Tibial artery (tissue), 4 donors: ENCODE measurements at regions not wholly inside any gene's neighbourhood (a gene's known extent, or its start where the extent isn't known, plus 50 kb on each side); places are given as distances from the start of the nearest gene placed in this dataset.

ENCODE experiments used
- DNase-seq, 2 donors: peaks; one replicate each; pipeline ENCODE4 v3.0.0-alpha.2; 2019
- H3K27ac ChIP-seq, 2 donors: fragments of 200-600 bp; sonication (generic) in 1 of 2; 1 replicate in 1 of 2; 2 replicates in 1 of 2; pipeline ENCODE4 v1.5.1; 2018 to 2019; ENCODE audit warnings: mild to moderate bottlenecking in 1 of 2
- H3K27me3 ChIP-seq, 2 donors: fragments of 200-600 bp; sonication (generic) in 1 of 2; one replicate each; pipeline versions ENCODE4 v1.5.1 to v1.6.0; 2016 to 2019
- H3K36me3 ChIP-seq, 3 donors: fragments of 200-600 bp; sonication (generic) in 2 of 3; one replicate each; pipeline ENCODE4 v1.5.1; 2016 to 2019; ENCODE audit warnings: mild to moderate bottlenecking in 2 of 3
- H3K4me1 ChIP-seq, 4 donors: fragments of 200-600 bp; sonication (generic) in 2 of 4; 1 replicate in 3 of 4; 2 replicates in 1 of 4; pipeline ENCODE4 v1.5.1; 2016 to 2019
- H3K4me3 ChIP-seq, 2 donors: fragments of 200-600 bp; sonication (generic) in 1 of 2; 1 replicate in 1 of 2; 2 replicates in 1 of 2; pipeline ENCODE4 v1.5.1; 2018 to 2019; ENCODE audit warnings: mild to moderate bottlenecking in 2 of 2
- H3K9me3 ChIP-seq, 3 donors: fragments of 200-600 bp; sonication (generic) in 1 of 3; one replicate each; pipeline ENCODE4 v1.5.1; 2016 to 2019
- intact Hi-C: fragments of 100-400 bp; cut with DNase I; formaldehyde crosslinking; loops from one replicate; pipeline ENCODE4 v1.15.0; 2023; ENCODE audit warnings: low total_unique reads
- TF ChIP-seq, protein P1 (sequence below), 2 experiments: fragments of 200-600 bp in 1 of 2; fragments of 450-650 bp in 1 of 2; IDR thresholded peaks; one replicate each; pipeline ENCODE4 v1.5.1; 2017 to 2019; ENCODE audit warnings: antibody characterized with exemption in 2 of 2, mild to moderate bottlenecking in 1 of 2, moderate library complexity in 1 of 2

DNA sequence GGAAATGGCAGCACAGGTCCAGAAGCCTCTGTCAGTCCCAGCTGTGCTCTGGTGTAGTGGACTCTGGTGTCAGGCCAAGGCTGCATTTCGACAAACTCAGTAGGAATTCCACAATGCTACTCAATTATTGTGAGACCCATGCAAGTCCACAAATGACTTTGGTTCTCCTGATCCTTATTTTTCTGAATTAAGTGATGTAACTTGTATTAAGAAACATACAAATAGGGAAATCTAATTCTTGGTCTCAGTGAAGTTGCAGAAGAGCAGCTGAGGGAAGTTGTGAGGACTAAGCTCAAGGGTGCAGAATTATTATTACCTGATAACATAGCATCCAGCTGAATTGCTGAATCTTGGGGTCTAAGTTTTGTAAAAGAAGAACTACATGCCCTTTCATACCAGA, 116.8 kb downstream of the MAFB start:
- H3K27ac ChIP-seq = no peak overlapping the region
- no peaks in the 10 kb centered on the region for H3K4me1 ChIP-seq
- no peaks in the 10 kb centered on the region for H3K9me3 ChIP-seq
- no peaks in the 10 kb centered on the region for H3K36me3 ChIP-seq
- DNase-seq = no peak
- H3K4me3 ChIP-seq = no peak overlapping the region
- intact Hi-C loops = no loop called here
- TF ChIP-seq, protein P1, sequence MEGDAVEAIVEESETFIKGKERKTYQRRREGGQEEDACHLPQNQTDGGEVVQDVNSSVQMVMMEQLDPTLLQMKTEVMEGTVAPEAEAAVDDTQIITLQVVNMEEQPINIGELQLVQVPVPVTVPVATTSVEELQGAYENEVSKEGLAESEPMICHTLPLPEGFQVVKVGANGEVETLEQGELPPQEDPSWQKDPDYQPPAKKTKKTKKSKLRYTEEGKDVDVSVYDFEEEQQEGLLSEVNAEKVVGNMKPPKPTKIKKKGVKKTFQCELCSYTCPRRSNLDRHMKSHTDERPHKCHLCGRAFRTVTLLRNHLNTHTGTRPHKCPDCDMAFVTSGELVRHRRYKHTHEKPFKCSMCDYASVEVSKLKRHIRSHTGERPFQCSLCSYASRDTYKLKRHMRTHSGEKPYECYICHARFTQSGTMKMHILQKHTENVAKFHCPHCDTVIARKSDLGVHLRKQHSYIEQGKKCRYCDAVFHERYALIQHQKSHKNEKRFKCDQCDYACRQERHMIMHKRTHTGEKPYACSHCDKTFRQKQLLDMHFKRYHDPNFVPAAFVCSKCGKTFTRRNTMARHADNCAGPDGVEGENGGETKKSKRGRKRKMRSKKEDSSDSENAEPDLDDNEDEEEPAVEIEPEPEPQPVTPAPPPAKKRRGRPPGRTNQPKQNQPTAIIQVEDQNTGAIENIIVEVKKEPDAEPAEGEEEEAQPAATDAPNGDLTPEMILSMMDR (IDR thresholded peaks at IDR 0.05) = no peak
- H3K27me3 ChIP-seq = no peaks in the 10 kb centered on the region

DNA sequence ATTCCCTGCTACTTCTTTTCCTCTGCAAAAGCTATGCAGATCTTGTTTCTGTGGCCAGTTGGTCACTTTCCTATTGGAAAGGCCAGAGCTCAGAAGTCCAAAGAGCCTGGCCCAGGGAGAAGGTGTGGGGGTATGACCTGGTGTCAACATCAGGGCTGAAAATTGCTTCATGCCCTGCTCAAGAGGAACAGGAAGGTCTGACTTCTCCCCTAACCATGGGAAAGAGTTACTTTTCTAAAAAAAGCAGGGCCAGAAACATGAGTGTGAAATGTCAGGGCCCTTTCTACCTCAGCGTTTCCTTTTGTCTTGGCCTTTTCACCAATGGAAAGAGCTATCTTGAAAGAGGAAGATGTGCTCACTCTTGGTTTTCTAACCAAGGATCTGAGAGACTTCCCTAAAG, 117.4 kb downstream of the MAFB start:
- intact Hi-C loops = no loop called here
- Histone ChIP-seq H3K4me3 (no peak overlapping the region), H3K27ac (no peak overlapping the region), H3K27me3 (no peaks in the 10 kb centered on the region), H3K9me3 (no peaks in the 10 kb centered on the region), H3K36me3 (no peaks in the 10 kb centered on the region), H3K4me1 (no peaks in the 10 kb centered on the region)
- peak in 1 of 2 donors; percentile 32 for DNase-seq
- TF ChIP-seq, protein P1 (IDR thresholded peaks at IDR 0.05) = no peak

DNA sequence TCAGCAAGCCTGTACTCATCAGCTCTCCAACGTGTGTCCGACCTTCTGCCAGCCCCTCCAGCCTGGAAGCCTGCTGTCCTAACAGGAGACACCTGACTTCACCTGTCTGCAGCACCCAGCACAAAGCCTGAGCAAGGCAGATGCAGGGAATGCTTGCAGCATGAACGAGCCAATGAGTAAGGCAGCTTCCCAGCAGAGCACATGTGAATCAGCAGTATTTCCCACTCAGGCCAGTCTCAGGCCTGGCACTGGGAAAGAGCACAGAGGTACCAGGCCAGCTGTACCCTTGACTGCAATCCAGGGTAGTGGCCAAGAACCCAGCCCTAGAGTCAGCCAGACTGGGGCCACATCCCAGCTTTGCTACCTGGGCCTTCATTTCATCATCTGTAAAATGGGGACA, 120.8 kb downstream of the MAFB start:
- TF ChIP-seq, protein P1 (IDR thresholded peaks at IDR 0.05) = no peak
- Histone ChIP-seq H3K4me3 (no peak overlapping the region), H3K9me3 (no peaks in the 10 kb centered on the region), H3K4me1 (peaks cover 0 to 21% (median 9%) of the 10 kb centered on the region in 4 donors), H3K36me3 (no peaks in the 10 kb centered on the region), H3K27me3 (no peaks in the 10 kb centered on the region), H3K27ac (no peak overlapping the region)
- DNase-seq = no peak
- intact Hi-C loops = no loop called here

DNA sequence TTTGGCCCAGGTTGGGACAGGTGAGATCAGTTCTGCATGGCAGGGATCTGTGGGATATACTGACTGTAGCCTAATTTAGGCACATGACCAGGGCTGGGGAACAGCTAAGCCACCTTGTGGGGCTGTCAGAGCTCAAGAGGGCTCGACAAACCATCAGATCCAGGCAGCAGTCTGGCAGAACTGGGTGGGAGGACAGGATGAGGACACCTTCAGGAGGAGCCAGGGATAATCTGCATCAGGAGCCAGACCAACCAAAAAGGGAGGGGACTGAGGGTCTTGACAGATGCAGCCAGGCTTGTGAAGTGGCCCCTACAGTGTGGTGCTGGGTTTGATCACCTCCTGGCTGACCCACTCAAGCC, 123.4 kb downstream of the MAFB start:
- TF ChIP-seq, protein P1 (IDR thresholded peaks at IDR 0.05) = no peak
- Histone ChIP-seq H3K4me1 (peaks cover 0 to 29% (median 11%) of the 10 kb centered on the region in 4 donors), H3K27ac (no peak overlapping the region), H3K36me3 (no peaks in the 10 kb centered on the region), H3K4me3 (no peak overlapping the region), H3K9me3 (no peaks in the 10 kb centered on the region), H3K27me3 (no peaks in the 10 kb centered on the region)
- DNase-seq = no peak
- intact Hi-C loops = no loop called here

DNA sequence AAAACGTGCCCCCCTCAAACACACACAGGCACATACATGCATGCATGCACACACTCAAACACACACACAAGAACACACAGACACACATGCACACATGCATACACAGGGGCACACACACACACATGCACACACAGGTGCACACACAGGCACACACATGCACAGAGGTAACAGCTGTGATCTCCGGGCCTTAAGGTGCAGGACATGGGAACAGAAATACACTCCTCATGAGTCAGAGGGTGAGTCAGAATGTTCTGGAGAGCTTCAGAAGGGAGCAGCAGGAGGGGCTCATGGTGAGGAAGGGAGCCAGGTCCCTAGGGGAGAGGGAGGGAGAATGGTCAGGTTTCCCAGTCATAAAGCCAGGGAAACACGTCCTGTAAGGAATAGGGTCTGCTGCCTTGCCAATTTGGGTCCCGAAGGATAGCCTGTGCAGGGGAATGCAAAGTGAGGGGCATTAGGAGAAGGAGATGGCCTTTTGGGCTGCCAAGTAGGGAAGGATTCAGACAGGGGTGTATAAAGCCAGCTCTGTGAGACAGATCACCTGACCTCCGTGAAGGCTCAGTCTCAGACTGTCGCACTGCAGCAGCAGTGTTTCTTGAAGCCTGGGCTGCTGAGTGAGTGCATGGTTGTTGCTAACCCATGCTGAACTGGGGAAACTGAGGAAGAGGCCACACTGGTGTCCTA, 123.9 kb downstream of the MAFB start:
- peaks cover 0 to 29% (median 11%) of the 10 kb centered on the region in 4 donors for H3K4me1 ChIP-seq
- H3K27me3 ChIP-seq = no peaks in the 10 kb centered on the region
- intact Hi-C loops = no loop called here
- H3K36me3 ChIP-seq = no peaks in the 10 kb centered on the region
- H3K4me3 ChIP-seq = no peak overlapping the region
- TF ChIP-seq, protein P1 (IDR thresholded peaks at IDR 0.05) = no peak
- no peak overlapping the region for H3K27ac ChIP-seq
- H3K9me3 ChIP-seq = no peaks in the 10 kb centered on the region
- no peak for DNase-seq
